ENCODE measurements at regions not wholly inside any gene's neighbourhood (a gene's known extent, or its start where the extent isn't known, plus 50 kb on each side); places are given as distances from the start of the nearest gene placed in this dataset.
"Not testable (repeated sequence)": the region's sequence is repeated elsewhere in the genome, so short reads cannot be mapped to it uniquely, and the experiment has no call there.

DNA sequence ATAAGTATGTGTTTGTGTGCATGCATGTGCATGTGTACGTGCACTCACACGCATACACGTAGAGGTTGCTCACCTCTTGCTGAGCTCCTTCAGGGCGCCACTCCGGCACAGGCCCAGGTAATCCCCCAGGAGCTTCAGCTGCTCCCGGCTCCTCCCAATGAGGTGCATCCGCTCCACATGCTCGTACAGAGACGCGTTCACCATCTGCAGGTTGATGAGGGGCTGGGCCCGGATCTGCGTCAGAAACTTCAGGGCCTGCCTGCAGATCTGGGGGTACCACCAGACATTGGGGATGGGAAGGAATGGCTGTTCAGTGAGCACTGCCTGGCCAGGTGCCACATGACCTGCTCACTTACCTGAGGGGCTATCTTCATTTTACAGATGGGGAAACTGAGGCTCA is 127.0 kb downstream of the LRRC37A3 start:
- H3K4me1 ChIP-seq (ENCODE audit: insufficient read depth, low read length, poor library complexity, severe bottlenecking); H3K79me2 ChIP-seq (ENCODE audit: insufficient read depth, low read depth, low read length); DNase-seq (ENCODE audit: low spot score); H3K4me2 ChIP-seq (ENCODE audit: low read length); H3K4me3 ChIP-seq (ENCODE audit: low read depth, low read length, poor library complexity, severe bottlenecking); BruUV-seq (replicated peaks); H2AFZ ChIP-seq (ENCODE audit: low read length); H3K36me3 ChIP-seq (ENCODE audit: insufficient read depth, low read length); intact Hi-C loops (cut with micrococcal nuclease; ENCODE audit: unreplicated experiment); H3K9me3 ChIP-seq (ENCODE audit: low read length); H3K27ac ChIP-seq (ENCODE audit: low read depth, low read length, poor library complexity, severe bottlenecking); H3K9me2 ChIP-seq (ENCODE audit: insufficient read depth, low read length); H4K20me1 ChIP-seq (ENCODE audit: insufficient read depth, low read length); POLR2A ChIA-PET; CTCF ChIA-PET (ENCODE audit: unreplicated experiment): not testable (repeated sequence)

DNA sequence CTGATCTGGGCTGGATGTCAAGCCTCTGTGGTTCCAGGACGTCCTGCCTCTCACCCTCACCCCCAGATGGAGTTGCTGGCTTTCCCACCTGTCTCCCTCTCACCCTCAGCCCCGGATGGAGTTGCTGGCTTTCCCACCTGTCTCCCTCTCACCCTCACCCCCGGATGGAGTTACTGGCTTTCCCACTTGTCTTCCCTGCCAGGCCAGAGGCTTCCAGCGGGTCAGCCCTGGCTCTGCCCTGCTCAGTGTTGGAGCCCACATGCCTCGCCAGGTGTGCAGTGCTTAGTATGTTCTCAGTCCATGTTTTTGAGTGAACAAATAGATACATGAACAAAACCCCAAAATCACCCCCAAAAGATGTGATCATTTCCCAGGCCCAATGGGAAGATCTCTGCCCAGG is 127.6 kb downstream of the LRRC37A3 start:
- H3K36me3 ChIP-seq (ENCODE audit: insufficient read depth, low read length); H3K27ac ChIP-seq (ENCODE audit: low read depth, low read length, poor library complexity, severe bottlenecking); intact Hi-C loops (cut with micrococcal nuclease; ENCODE audit: unreplicated experiment); H3K79me2 ChIP-seq (ENCODE audit: insufficient read depth, low read depth, low read length); H3K4me2 ChIP-seq (ENCODE audit: low read length); H3K4me3 ChIP-seq (ENCODE audit: low read depth, low read length, poor library complexity, severe bottlenecking); CTCF ChIA-PET (ENCODE audit: unreplicated experiment); H2AFZ ChIP-seq (ENCODE audit: low read length); BruUV-seq (replicated peaks); H3K4me1 ChIP-seq (ENCODE audit: insufficient read depth, low read length, poor library complexity, severe bottlenecking); H3K9me3 ChIP-seq (ENCODE audit: low read length); DNase-seq (ENCODE audit: low spot score); POLR2A ChIA-PET; H3K9me2 ChIP-seq (ENCODE audit: insufficient read depth, low read length); H4K20me1 ChIP-seq (ENCODE audit: insufficient read depth, low read length): not testable (repeated sequence)

DNA sequence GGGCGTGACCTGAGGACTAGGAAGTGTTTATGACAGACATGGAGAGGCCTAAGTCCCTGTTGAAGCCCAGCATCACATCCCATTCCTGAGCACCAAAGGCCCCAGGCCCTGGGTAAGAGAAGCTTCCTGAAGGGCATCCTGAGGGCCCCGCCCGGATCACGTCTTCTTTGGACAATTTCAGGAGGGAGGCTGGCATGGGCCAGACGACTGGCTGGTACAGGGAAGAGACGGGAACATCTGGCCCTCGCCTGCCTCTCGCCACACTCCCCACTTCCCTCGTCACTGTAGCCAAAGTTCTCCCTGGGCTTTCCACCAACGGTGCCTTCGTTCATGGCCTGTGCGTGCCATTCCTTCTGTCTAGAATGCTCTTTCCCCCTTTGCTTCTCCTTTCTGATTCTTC is 128.1 kb downstream of the LRRC37A3 start:
- H3K9me2 ChIP-seq (ENCODE audit: insufficient read depth, low read length); H3K36me3 ChIP-seq (ENCODE audit: insufficient read depth, low read length); BruUV-seq (replicated peaks); H3K27ac ChIP-seq (ENCODE audit: low read depth, low read length, poor library complexity, severe bottlenecking); CTCF ChIA-PET (ENCODE audit: unreplicated experiment); intact Hi-C loops (cut with micrococcal nuclease; ENCODE audit: unreplicated experiment); H4K20me1 ChIP-seq (ENCODE audit: insufficient read depth, low read length); H3K9me3 ChIP-seq (ENCODE audit: low read length); H3K4me2 ChIP-seq (ENCODE audit: low read length); H2AFZ ChIP-seq (ENCODE audit: low read length); DNase-seq (ENCODE audit: low spot score); H3K4me1 ChIP-seq (ENCODE audit: insufficient read depth, low read length, poor library complexity, severe bottlenecking); H3K79me2 ChIP-seq (ENCODE audit: insufficient read depth, low read depth, low read length); H3K4me3 ChIP-seq (ENCODE audit: low read depth, low read length, poor library complexity, severe bottlenecking); POLR2A ChIA-PET: not testable (repeated sequence)

DNA sequence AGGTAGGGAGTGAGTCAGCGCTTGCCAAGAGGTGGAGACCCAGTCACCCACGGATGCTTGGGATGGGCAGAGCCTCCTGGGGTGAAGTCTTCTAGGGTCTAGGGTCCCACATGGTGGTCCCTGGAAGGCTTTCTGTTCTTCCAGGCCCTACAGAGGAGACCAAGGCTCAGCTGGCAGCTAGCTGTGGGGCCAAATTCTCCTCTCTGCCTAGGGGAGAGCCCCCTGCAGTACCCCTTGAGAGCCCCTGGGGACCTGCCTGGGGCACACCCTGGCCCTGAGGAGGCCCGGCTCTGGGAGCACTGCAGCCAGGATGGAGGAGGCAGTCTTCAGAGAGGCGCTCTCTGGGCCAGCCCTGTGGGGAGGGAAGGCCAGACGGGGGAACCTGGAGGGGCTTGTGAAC is 128.6 kb upstream of the SMURF2 start:
- H3K27ac ChIP-seq (ENCODE audit: low read depth, low read length, poor library complexity, severe bottlenecking); CTCF ChIA-PET (ENCODE audit: unreplicated experiment); H3K36me3 ChIP-seq (ENCODE audit: insufficient read depth, low read length); H3K4me3 ChIP-seq (ENCODE audit: low read depth, low read length, poor library complexity, severe bottlenecking); intact Hi-C loops (cut with micrococcal nuclease; ENCODE audit: unreplicated experiment); BruUV-seq (replicated peaks); DNase-seq (ENCODE audit: low spot score); H3K79me2 ChIP-seq (ENCODE audit: insufficient read depth, low read depth, low read length); H3K4me1 ChIP-seq (ENCODE audit: insufficient read depth, low read length, poor library complexity, severe bottlenecking); H4K20me1 ChIP-seq (ENCODE audit: insufficient read depth, low read length); H2AFZ ChIP-seq (ENCODE audit: low read length); POLR2A ChIA-PET; H3K9me3 ChIP-seq (ENCODE audit: low read length); H3K4me2 ChIP-seq (ENCODE audit: low read length); H3K9me2 ChIP-seq (ENCODE audit: insufficient read depth, low read length): not testable (repeated sequence)

DNA sequence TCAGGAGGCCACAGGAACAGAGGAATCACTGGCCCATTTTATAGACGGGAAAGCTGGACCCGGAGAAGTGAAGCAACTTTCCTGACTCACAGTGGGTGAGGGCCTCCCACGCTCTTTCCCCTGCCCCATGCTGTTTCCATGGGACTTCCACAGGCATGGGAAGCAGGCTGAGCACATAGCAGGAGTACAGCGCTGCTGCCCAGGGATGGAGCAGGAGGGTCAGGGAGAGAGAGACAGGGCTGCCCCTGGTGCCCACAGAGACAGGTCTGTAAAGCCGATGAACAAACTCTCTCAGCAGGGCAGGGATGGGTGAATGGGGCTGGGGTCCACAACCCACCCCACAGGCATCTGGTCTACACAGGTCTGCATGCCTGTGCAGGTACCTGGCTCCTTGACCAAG is 128.1 kb upstream of the SMURF2 start:
- H3K4me1 ChIP-seq (ENCODE audit: insufficient read depth, low read length, poor library complexity, severe bottlenecking); H3K79me2 ChIP-seq (ENCODE audit: insufficient read depth, low read depth, low read length); DNase-seq (ENCODE audit: low spot score); H3K36me3 ChIP-seq (ENCODE audit: insufficient read depth, low read length); POLR2A ChIA-PET; intact Hi-C loops (cut with micrococcal nuclease; ENCODE audit: unreplicated experiment); H3K9me2 ChIP-seq (ENCODE audit: insufficient read depth, low read length); H3K9me3 ChIP-seq (ENCODE audit: low read length); H3K4me2 ChIP-seq (ENCODE audit: low read length); H3K4me3 ChIP-seq (ENCODE audit: low read depth, low read length, poor library complexity, severe bottlenecking); BruUV-seq (replicated peaks); H3K27ac ChIP-seq (ENCODE audit: low read depth, low read length, poor library complexity, severe bottlenecking); CTCF ChIA-PET (ENCODE audit: unreplicated experiment); H2AFZ ChIP-seq (ENCODE audit: low read length); H4K20me1 ChIP-seq (ENCODE audit: insufficient read depth, low read length): not testable (repeated sequence)

DNA sequence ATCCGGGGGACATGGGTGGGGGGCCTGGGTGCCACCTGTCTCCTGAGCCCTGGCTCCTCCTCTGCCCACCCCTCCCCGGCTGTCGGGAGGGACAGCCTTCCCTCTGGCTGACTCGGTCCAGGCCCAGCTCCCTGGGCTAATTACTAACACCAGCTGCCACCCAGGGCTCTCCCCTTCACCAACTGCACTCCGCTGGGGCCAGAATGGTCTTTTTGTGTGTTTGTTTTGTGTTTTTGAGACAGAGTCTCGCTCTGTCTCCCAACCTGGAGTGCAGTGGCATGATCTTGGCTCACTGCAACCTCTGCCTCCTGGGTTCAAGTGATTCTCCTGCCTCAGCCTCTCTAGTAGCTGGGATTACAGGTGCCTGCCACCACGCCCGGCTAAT is 126.9 kb upstream of the SMURF2 start:
- not testable (repeated sequence) for BruUV-seq (replicated peaks)

More for the DNA sequence above, 126.9 kb upstream of the SMURF2 start:
- H3K9me2 ChIP-seq (ENCODE audit: insufficient read depth, low read length); H4K20me1 ChIP-seq (ENCODE audit: insufficient read depth, low read length); H3K79me2 ChIP-seq (ENCODE audit: insufficient read depth, low read depth, low read length); H3K4me1 ChIP-seq (ENCODE audit: insufficient read depth, low read length, poor library complexity, severe bottlenecking); H3K36me3 ChIP-seq (ENCODE audit: insufficient read depth, low read length); H3K27ac ChIP-seq (ENCODE audit: low read depth, low read length, poor library complexity, severe bottlenecking); DNase-seq (ENCODE audit: low spot score); POLR2A ChIA-PET; H3K9me3 ChIP-seq (ENCODE audit: low read length); H2AFZ ChIP-seq (ENCODE audit: low read length); H3K4me3 ChIP-seq (ENCODE audit: low read depth, low read length, poor library complexity, severe bottlenecking); H3K4me2 ChIP-seq (ENCODE audit: low read length); intact Hi-C loops (cut with micrococcal nuclease; ENCODE audit: unreplicated experiment): not testable (repeated sequence)
- CTCF ChIA-PET (ENCODE audit: unreplicated experiment): interaction anchor here (0.6 kb wide), 1 partner anchor 283 kb away, joined by 4 read pairs; the partner anchor contains the start of gene CEP95
